ENCODE measurements at regions not wholly inside any gene's neighbourhood (a gene's known extent, or its start where the extent isn't known, plus 50 kb on each side); places are given as distances from the start of the nearest gene placed in this dataset.

- H3K36me3 ChIP-seq (ENCODE audit: insufficient read depth, insufficient read length, low read length) = no peaks in the 10 kb centered on the region
- H3K9me3 ChIP-seq (ENCODE audit: insufficient read depth, low read length) = no peaks in the 10 kb centered on the region
- TF ChIP-seq SUZ12 (IDR thresholded peaks at IDR 0.05; ENCODE audit: extremely low read depth, insufficient read depth, insufficient read length) (no peak), ZNF274 (IDR thresholded peaks at IDR 0.05; ENCODE audit: low read depth, low read length) (no peak), YY1 (IDR thresholded peaks at IDR 0.05; ENCODE audit: insufficient read depth, insufficient read length) (no peak)
- no peaks in the 10 kb centered on the region for H3K4me1 ChIP-seq (ENCODE audit: insufficient read depth, insufficient read length)
- no peaks in the 10 kb centered on the region for H3K27me3 ChIP-seq (ENCODE audit: insufficient read depth, insufficient read length)
- H3K9ac ChIP-seq (ENCODE audit: insufficient read length, low read depth) = no peak overlapping the region
- DNase-seq (ENCODE audit: low read depth, low spot score) = no peak
- no peak overlapping the region for H3K4me3 ChIP-seq (ENCODE audit: insufficient read length, low read depth)
Measured at GRCh38 chr9:12351293-12352044, 341.7 kb upstream of the TYRP1 start.

- Histone ChIP-seq H3K4me3 (ENCODE audit: insufficient read length, low read depth) (no peak overlapping the region), H3K9ac (ENCODE audit: insufficient read length, low read depth) (no peak overlapping the region), H3K36me3 (ENCODE audit: insufficient read depth, insufficient read length, low read length) (no peaks in the 10 kb centered on the region), H3K4me1 (ENCODE audit: insufficient read depth, insufficient read length) (no peaks in the 10 kb centered on the region), H3K9me3 (ENCODE audit: insufficient read depth, low read length) (no peaks in the 10 kb centered on the region), H3K27me3 (ENCODE audit: insufficient read depth, insufficient read length) (no peaks in the 10 kb centered on the region)
- DNase-seq (ENCODE audit: low read depth, low spot score) = no peak
- TF ChIP-seq YY1 (IDR thresholded peaks at IDR 0.05; ENCODE audit: insufficient read depth, insufficient read length) (no peak), SUZ12 (IDR thresholded peaks at IDR 0.05; ENCODE audit: extremely low read depth, insufficient read depth, insufficient read length) (no peak), ZNF274 (IDR thresholded peaks at IDR 0.05; ENCODE audit: low read depth, low read length) (no peak)
Measured at GRCh38 chr9:12352045-12352315, 341.2 kb upstream of the TYRP1 start.

GRCh38 chr9:12363439-12363838 lies 329.7 kb upstream of the TYRP1 start:
- H3K4me3 ChIP-seq (ENCODE audit: insufficient read length, low read depth) = no peak overlapping the region
- no peak for TF ChIP-seq ZNF274 (IDR thresholded peaks at IDR 0.05; ENCODE audit: low read depth, low read length)
- no peak for TF ChIP-seq SUZ12 (IDR thresholded peaks at IDR 0.05; ENCODE audit: extremely low read depth, insufficient read depth, insufficient read length)
- no peak for TF ChIP-seq YY1 (IDR thresholded peaks at IDR 0.05; ENCODE audit: insufficient read depth, insufficient read length)

GRCh38 chr9:12368569-12368968 lies 324.6 kb upstream of the TYRP1 start:
- no peaks in the 10 kb centered on the region for H3K9me3 ChIP-seq (ENCODE audit: insufficient read depth, low read length)
- no peak for TF ChIP-seq SUZ12 (IDR thresholded peaks at IDR 0.05; ENCODE audit: extremely low read depth, insufficient read depth, insufficient read length)
- no peak for TF ChIP-seq ZNF274 (IDR thresholded peaks at IDR 0.05; ENCODE audit: low read depth, low read length)
- TF ChIP-seq YY1 (IDR thresholded peaks at IDR 0.05; ENCODE audit: insufficient read depth, insufficient read length) = no peak
- H3K4me1 ChIP-seq (ENCODE audit: insufficient read depth, insufficient read length) = no peaks in the 10 kb centered on the region
- no peaks in the 10 kb centered on the region for H3K36me3 ChIP-seq (ENCODE audit: insufficient read depth, insufficient read length, low read length)
- H3K27me3 ChIP-seq (ENCODE audit: insufficient read depth, insufficient read length) = no peaks in the 10 kb centered on the region
- H3K9ac ChIP-seq (ENCODE audit: insufficient read length, low read depth) = no peak overlapping the region
- no peak overlapping the region for H3K4me3 ChIP-seq (ENCODE audit: insufficient read length, low read depth)
- DNase-seq (ENCODE audit: low read depth, low spot score) = no peak

More at GRCh38 chr9:12363439-12363838, 329.7 kb upstream of the TYRP1 start:
- Histone ChIP-seq H3K36me3 (ENCODE audit: insufficient read depth, insufficient read length, low read length) (no peaks in the 10 kb centered on the region), H3K4me1 (ENCODE audit: insufficient read depth, insufficient read length) (no peaks in the 10 kb centered on the region), H3K9ac (ENCODE audit: insufficient read length, low read depth) (no peak overlapping the region), H3K27me3 (ENCODE audit: insufficient read depth, insufficient read length) (no peaks in the 10 kb centered on the region), H3K9me3 (ENCODE audit: insufficient read depth, low read length) (no peaks in the 10 kb centered on the region)
- no peak for DNase-seq (ENCODE audit: low read depth, low spot score)

GRCh38 chr9:12391839-12392509 lies 301.2 kb upstream of the TYRP1 start:
- no peaks in the 10 kb centered on the region for H3K36me3 ChIP-seq (ENCODE audit: insufficient read depth, insufficient read length, low read length)
- no peaks in the 10 kb centered on the region for H3K27me3 ChIP-seq (ENCODE audit: insufficient read depth, insufficient read length)
- no peak for TF ChIP-seq SUZ12 (IDR thresholded peaks at IDR 0.05; ENCODE audit: extremely low read depth, insufficient read depth, insufficient read length)
- TF ChIP-seq YY1 (IDR thresholded peaks at IDR 0.05; ENCODE audit: insufficient read depth, insufficient read length) = no peak
- TF ChIP-seq ZNF274 (IDR thresholded peaks at IDR 0.05; ENCODE audit: low read depth, low read length) = no peak
- no peaks in the 10 kb centered on the region for H3K9me3 ChIP-seq (ENCODE audit: insufficient read depth, low read length)
- no peak overlapping the region for H3K4me3 ChIP-seq (ENCODE audit: insufficient read length, low read depth)
- no peak overlapping the region for H3K9ac ChIP-seq (ENCODE audit: insufficient read length, low read depth)
- DNase-seq (ENCODE audit: low read depth, low spot score) = no peak
- no peaks in the 10 kb centered on the region for H3K4me1 ChIP-seq (ENCODE audit: insufficient read depth, insufficient read length)

- TF ChIP-seq SUZ12 (IDR thresholded peaks at IDR 0.05; ENCODE audit: extremely low read depth, insufficient read depth, insufficient read length) (no peak), ZNF274 (IDR thresholded peaks at IDR 0.05; ENCODE audit: low read depth, low read length) (no peak), YY1 (IDR thresholded peaks at IDR 0.05; ENCODE audit: insufficient read depth, insufficient read length) (no peak)
- no peaks in the 10 kb centered on the region for H3K4me1 ChIP-seq (ENCODE audit: insufficient read depth, insufficient read length)
- no peaks in the 10 kb centered on the region for H3K9me3 ChIP-seq (ENCODE audit: insufficient read depth, low read length)
- no peaks in the 10 kb centered on the region for H3K36me3 ChIP-seq (ENCODE audit: insufficient read depth, insufficient read length, low read length)
- no peak overlapping the region for H3K9ac ChIP-seq (ENCODE audit: insufficient read length, low read depth)
- H3K27me3 ChIP-seq (ENCODE audit: insufficient read depth, insufficient read length) = no peaks in the 10 kb centered on the region
- no peak for DNase-seq (ENCODE audit: low read depth, low spot score)
- no peak overlapping the region for H3K4me3 ChIP-seq (ENCODE audit: insufficient read length, low read depth)
Measured at GRCh38 chr9:12394105-12394504, 299.1 kb upstream of the TYRP1 start.

- Histone ChIP-seq H3K27me3 (ENCODE audit: insufficient read depth, insufficient read length) (no peaks in the 10 kb centered on the region), H3K9ac (ENCODE audit: insufficient read length, low read depth) (no peak overlapping the region), H3K4me1 (ENCODE audit: insufficient read depth, insufficient read length) (no peaks in the 10 kb centered on the region), H3K36me3 (ENCODE audit: insufficient read depth, insufficient read length, low read length) (no peaks in the 10 kb centered on the region), H3K4me3 (ENCODE audit: insufficient read length, low read depth) (no peak overlapping the region), H3K9me3 (ENCODE audit: insufficient read depth, low read length) (no peaks in the 10 kb centered on the region)
- no peak for TF ChIP-seq SUZ12 (IDR thresholded peaks at IDR 0.05; ENCODE audit: extremely low read depth, insufficient read depth, insufficient read length)
- no peak for TF ChIP-seq YY1 (IDR thresholded peaks at IDR 0.05; ENCODE audit: insufficient read depth, insufficient read length)
- TF ChIP-seq ZNF274 (IDR thresholded peaks at IDR 0.05; ENCODE audit: low read depth, low read length) = no peak
- DNase-seq (ENCODE audit: low read depth, low spot score) = no peak
Measured at GRCh38 chr9:12403721-12404120, 289.5 kb upstream of the TYRP1 start.
